HG03039 (cell line): ENCODE measurements at regions not wholly inside any gene's neighbourhood (a gene's known extent, or its start where the extent isn't known, plus 50 kb on each side); places are given as distances from the start of the nearest gene placed in this dataset.

Experiments
- ATAC-seq: cut with Tn5 transposase; IDR thresholded peaks from one replicate; pipeline ENCODE4 v1.9.1; 2021; ENCODE audit warnings: mild to moderate bottlenecking, moderate library complexity; ENCODE audit not compliant: unreplicated experiment

GRCh38 chr2:80894486-80894885 is 589.9 kb upstream of the LRRTM1 start:
- ATAC-seq, result no peak

DNA sequence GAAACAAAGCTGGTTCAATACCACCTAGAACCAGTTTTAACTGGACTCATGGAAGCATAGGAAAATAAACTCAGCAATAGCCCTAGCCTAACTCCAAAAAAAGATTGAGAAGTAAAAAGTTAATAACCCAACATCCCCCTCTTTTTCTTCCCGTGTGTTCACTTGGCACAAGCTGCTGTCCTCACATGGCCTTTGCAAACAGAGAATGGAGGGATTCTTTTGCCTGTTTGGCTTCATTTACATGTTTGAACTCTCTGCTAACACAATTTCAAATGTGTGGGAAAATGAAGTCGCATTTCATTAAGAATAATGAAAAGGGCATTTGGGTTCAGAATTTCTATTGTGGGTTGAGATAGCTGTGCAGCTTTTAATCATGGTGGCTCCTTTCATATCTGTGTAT is 589.2 kb upstream of the LRRTM1 start:
- ATAC-seq, result no peak

GRCh38 chr2:80889009-80889408 is 584.5 kb upstream of the LRRTM1 start:
- ATAC-seq, result no peak

GRCh38 chr2:80887841-80888378 is 583.4 kb upstream of the LRRTM1 start:
- no peak for ATAC-seq

- no peak for ATAC-seq
These were observed 569.8 kb upstream of the LRRTM1 start for GRCh38 chr2:80874374-80874773.

- no peak for ATAC-seq
These were observed 565.4 kb upstream of the LRRTM1 start for GRCh38 chr2:80869858-80870438.

DNA sequence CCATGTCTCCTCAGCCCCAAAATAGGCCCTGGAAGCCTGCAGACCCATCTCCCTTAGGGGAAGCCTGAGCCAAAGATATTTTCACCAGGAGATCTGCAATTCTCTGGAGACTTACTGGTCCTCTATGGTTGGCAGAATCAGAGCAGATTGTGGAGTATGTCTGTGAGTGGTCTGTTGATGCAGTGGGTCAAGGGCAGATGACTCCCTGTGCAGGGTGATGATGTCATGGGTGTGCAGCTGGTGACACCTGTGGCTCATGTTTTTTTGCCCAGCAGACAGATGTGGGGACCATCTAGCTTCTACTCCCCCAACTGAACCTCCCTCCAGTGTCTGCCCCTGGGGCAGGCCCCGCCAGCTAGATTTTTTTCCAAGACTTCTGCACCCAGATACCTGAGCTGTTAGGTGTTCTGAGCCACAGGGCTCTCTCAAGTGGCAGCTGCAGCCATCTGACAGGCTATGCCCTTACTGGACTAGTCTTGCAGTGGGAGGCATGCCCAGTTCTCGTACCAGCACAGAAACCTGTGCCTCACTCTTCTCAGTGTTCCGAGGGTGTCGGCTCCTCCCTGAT is 558.7 kb upstream of the LRRTM1 start:
- no peak for ATAC-seq

GRCh38 chr2:80858965-80859364 is 554.4 kb upstream of the LRRTM1 start:
- ATAC-seq, result no peak

DNA sequence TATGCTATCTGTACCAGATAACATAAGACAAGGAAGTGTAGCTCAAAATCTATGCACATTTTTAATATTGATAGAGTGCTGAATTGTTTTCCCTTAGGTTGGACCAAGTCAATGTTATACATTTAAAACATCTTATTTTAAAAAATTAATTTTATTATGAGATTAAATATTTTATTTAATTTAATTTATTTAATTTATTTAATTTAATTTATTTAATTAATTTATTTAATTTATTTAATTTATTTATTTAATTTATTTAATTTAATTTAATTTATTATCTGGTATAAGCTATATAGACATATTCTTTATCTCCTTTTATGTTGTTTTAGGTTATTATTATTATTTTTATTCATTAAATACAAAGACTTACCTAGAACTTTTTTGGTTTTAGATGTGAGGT is 551.7 kb upstream of the LRRTM1 start:
- no peak for ATAC-seq

GRCh38 chr2:80854831-80855230 is 550.3 kb upstream of the LRRTM1 start:
- no peak for ATAC-seq

DNA sequence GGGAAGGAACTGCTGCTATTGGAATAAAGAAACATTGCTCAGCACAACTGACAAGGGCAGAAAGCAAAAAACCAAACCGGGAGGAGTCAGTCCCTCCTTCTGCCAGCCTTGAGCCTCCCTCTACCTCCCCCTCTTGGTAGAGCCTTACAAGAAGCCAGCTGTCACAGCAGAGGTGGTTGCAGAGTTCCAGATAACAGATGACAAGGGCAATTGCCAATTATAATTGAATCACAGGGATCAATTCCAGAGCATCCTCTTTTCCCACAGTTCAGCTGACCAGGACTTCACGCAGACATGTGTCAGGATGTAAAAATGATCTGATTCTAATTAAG is 548.2 kb upstream of the LRRTM1 start:
- ATAC-seq, result no peak

- no peak for ATAC-seq
These were observed 547.7 kb upstream of the LRRTM1 start for GRCh38 chr2:80852079-80852807.

GRCh38 chr2:80830891-80831290 is 526.3 kb upstream of the LRRTM1 start:
- ATAC-seq, result no peak

GRCh38 chr2:80822999-80823398 is 518.4 kb upstream of the LRRTM1 start:
- no peak for ATAC-seq

DNA sequence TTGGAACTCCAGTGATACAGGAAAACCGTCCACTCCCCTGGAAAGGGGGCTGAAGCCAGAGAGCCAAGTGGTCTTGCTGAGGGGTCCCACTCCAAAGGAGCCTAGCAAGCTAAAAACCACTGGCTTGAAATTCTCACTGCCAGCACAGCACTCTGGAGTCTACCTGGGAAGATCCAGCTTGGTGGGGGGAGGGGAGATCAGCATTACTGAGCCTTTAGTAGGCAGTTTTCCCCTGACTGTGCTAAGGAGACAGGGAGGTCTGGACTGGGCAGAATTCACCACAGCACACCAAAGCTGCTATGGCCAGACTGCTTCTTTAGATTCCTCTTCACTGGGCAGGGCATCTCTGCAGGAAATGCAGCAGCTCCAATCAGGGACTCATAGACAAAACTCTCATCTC is 510.7 kb upstream of the LRRTM1 start:
- ATAC-seq, result no peak

DNA sequence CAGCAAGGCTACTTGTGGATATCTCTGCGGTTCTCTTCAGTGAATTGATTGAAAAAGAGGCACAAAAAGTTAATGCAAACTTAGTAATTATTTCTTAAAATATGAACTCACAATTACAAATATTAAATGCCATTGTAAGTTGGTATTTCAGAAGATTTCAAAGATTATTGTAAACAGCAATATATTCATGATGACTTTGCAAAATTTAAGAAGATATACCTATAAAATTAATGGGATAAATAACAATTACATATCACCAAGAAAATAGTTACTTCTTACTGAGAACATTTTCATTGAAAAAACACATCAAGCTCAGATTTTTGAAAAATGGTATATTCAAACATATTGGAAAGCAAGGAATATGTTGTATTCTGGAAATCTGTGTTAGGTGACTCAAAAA is 482.0 kb upstream of the LRRTM1 start:
- no peak for ATAC-seq

- no peak for ATAC-seq
These were observed 474.2 kb upstream of the LRRTM1 start for GRCh38 chr2:80778704-80779103.

DNA sequence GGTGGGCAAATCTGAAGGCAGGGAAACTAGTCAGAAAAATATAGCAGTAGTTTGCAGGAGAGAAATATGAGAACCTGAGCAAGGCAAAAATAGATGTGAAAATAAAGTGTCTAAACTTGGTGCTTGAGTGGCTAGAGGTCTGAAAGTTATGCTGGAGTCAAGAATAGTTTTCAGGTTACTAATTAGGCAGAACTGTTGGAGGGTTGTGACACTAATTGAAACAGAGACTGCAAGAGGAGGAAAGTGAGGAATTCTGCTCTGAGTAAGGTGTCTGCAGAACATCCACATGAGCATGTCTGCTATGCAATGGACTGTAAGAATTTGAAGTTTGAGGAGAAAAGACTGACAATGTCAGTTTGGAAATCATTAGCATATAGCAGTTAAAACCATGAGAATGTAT is 444.0 kb upstream of the LRRTM1 start:
- ATAC-seq, result no peak

GRCh38 chr2:80737047-80737446 is 432.5 kb upstream of the LRRTM1 start:
- no peak for ATAC-seq

GRCh38 chr2:80725001-80725400 is 420.4 kb upstream of the LRRTM1 start:
- no peak for ATAC-seq

DNA sequence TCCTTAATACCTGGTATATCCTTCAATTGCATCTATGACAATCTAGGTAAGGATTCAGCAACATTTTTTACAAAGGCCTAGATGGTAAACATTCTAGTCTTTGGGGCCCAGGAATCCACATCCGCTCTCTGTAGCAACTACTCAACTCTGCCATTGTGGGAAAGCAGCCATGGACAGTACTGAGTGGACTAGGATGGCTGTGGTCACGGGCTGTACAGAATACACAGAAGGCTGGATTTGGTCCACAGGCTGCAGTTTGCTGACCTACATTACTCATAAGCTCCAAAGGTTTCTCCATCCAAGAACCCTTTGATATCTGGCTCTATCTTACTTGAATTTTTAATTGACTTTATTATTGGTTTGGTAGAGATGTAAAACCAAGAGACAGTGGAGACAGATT is 418.3 kb upstream of the LRRTM1 start:
- ATAC-seq, result no peak

- no peak for ATAC-seq
These were observed 415.1 kb upstream of the LRRTM1 start for GRCh38 chr2:80719607-80720006.
